OCI-LY7 (cell line): ENCODE measurements at regions not wholly inside any gene's neighbourhood (a gene's known extent, or its start where the extent isn't known, plus 50 kb on each side); places are given as distances from the start of the nearest gene placed in this dataset.
"Not testable (repeated sequence)": the region's sequence is repeated elsewhere in the genome, so short reads cannot be mapped to it uniquely, and the experiment has no call there.

ENCODE experiments used
- CTCF ChIP-seq: fragments of 200-600 bp; sonication (generic); conservative IDR thresholded peaks from 2 replicates; pipeline ENCODE4 v1.5.1; 2014; ENCODE audit warnings: mild to moderate bottlenecking, antibody characterized with exemption, low read length, moderate library complexity, mixed read lengths
- EZH2phosphoT487 ChIP-seq: fragments of 200-600 bp; sonication (generic); IDR thresholded peaks from 2 replicates; pipeline ENCODE4 v1.6.1; 2018; ENCODE audit warnings: low read depth, borderline replicate concordance, mild to moderate bottlenecking, mixed run types, antibody characterized with exemption, low read length, moderate library complexity, mixed read lengths

DNA sequence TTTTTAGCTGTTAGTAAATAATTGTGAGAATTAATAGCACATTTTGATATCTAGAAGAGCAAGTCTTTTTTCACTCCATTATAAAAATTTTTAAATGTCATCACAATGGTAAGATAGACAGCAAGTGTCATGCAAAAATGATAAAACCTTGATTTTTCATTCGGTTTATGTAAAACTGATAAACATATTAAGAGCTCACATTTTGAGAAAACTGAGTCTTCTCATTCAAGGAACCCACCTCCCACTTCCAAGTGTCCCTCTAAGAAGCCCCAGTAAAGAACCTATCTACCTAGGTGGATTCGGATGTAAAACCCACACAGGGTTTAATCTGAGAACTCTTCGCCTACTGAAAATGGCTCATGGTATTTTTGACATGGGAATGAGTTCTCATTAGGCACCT is 87.1 kb upstream of the CCDC180 start:
- TF ChIP-seq CTCF, EZH2phosphoT487: not testable (repeated sequence)
